Ovary (tissue), 7 donors: ENCODE measurements at regions not wholly inside any gene's neighbourhood (a gene's known extent, or its start where the extent isn't known, plus 50 kb on each side); places are given as distances from the start of the nearest gene placed in this dataset.

Source experiments
- DNase-seq, 5 donors: peaks; one replicate each; pipeline ENCODE4 v3.0.0-alpha.2; 2019 to 2020
- H3K27ac ChIP-seq, 2 donors: fragments of 200-600 bp; one replicate each; pipeline versions ENCODE4 v1.5.1 to v1.8.0; 2019 to 2022
- H3K27me3 ChIP-seq: fragments of 200-600 bp; one replicate; pipeline ENCODE4 v1.8.0; 2022
- H3K36me3 ChIP-seq: fragments of 200-600 bp; sonication (generic); one replicate; pipeline ENCODE4 v1.5.1; 2019
- H3K4me1 ChIP-seq: one replicate; pipeline ENCODE4 v1.8.1; 2013; ENCODE audit warnings: mild to moderate bottlenecking, moderate library complexity; ENCODE audit not compliant: insufficient read depth
- H3K4me3 ChIP-seq: fragments of 200-600 bp; sonication (generic); one replicate; pipeline ENCODE4 v1.5.1; 2017
- H3K9me3 ChIP-seq, 2 donors: fragments of 200-600 bp in 1 of 2; sonication (generic) in 1 of 2; one replicate each; pipeline versions ENCODE4 v1.5.1 to v1.8.1; 2013 to 2019; ENCODE audit warnings: mild to moderate bottlenecking in 1 of 2, moderate library complexity in 1 of 2
- CTCF ChIP-seq, 3 donors: fragments of 450-650 bp in 2 of 3; fragments of 200-600 bp in 1 of 3; IDR thresholded peaks; one replicate each; pipeline versions ENCODE4 v1.5.1 to v1.8.0; 2016 to 2022; ENCODE audit warnings: antibody characterized with exemption in 3 of 3, mild to moderate bottlenecking in 1 of 3
- EP300 ChIP-seq: sonication (generic); formaldehyde crosslinking; IDR thresholded peaks from one replicate; pipeline ENCODE4 v1.6.1; 2017; ENCODE audit warnings: antibody characterized with exemption
- POLR2A ChIP-seq: fragments of 450-650 bp; IDR thresholded peaks from one replicate; pipeline ENCODE4 v1.6.1; 2017; ENCODE audit warnings: antibody characterized with exemption, mild to moderate bottlenecking, moderate library complexity
- WGBS, 3 donors: extraction: QIAGEN DNeasy Blood & Tissue Kit in 1 of 3; methylation state at CpG; one replicate each; pipeline versions ENCODE4 v1.1.5 to v1.1.7; 2013 to 2017; 5-methylcytosine and 5-hydroxymethylcytosine counted together
- intact Hi-C, 4 donors: fragments of 100-400 bp; cut with DNase I; formaldehyde crosslinking; loops; one replicate each; pipeline versions ENCODE4 v1.11.0 to v1.15.1; 2022 to 2023
- donor health status: DM: no; HTN: no; CAD: no; lungs with moderate emphysema.
- donor health status: DM: no; HTN: no; CAD: no.
- donor health status: Bipolar disorder and iron deficiency.
- donor health status: DM: no; HTN: no; CAD: no.
- donor health status: DM: yes; HTN: yes; CAD: no.

- Histone ChIP-seq H3K4me1 (no peaks in the 10 kb centered on the region), H3K27ac (no peak overlapping the region), H3K9me3 (no peaks in the 10 kb centered on the region), H3K27me3 (no peaks in the 10 kb centered on the region), H3K4me3 (no peak overlapping the region), H3K36me3 (no peaks in the 10 kb centered on the region)
- intact Hi-C loops: no loop called here
- 49 to 70% (median 61%) methylated on average over 3 of the region's 3 CpGs for WGBS, 3 donors
- TF ChIP-seq CTCF (IDR thresholded peaks at IDR 0.05) (no peak), EP300 (no peak), POLR2A (no peak)
- no peak for DNase-seq
Observed at GRCh38 chr3:161444694-161445077, 51.9 kb upstream of the OTOL1 start.

- Histone ChIP-seq H3K27me3 (no peaks in the 10 kb centered on the region), H3K27ac (no peak overlapping the region), H3K9me3 (no peaks in the 10 kb centered on the region), H3K4me1 (no peaks in the 10 kb centered on the region), H3K36me3 (no peaks in the 10 kb centered on the region), H3K4me3 (no peak overlapping the region)
- no peak for DNase-seq
- 85 to 89% (median 88%) methylated on average over 4 of the region's 4 CpGs for WGBS, 3 donors
- intact Hi-C loops: no loop called here
- TF ChIP-seq EP300 (no peak), CTCF (IDR thresholded peaks at IDR 0.05) (no peak), POLR2A (no peak)
Observed at GRCh38 chr3:161443921-161444693, 52.5 kb upstream of the OTOL1 start.

GRCh38 chr3:161430307-161430706 is 59.0 kb upstream of the SPTSSB start:
- Histone ChIP-seq H3K9me3 (no peaks in the 10 kb centered on the region), H3K4me1 (no peaks in the 10 kb centered on the region), H3K27me3 (no peaks in the 10 kb centered on the region), H3K4me3 (no peak overlapping the region), H3K36me3 (no peaks in the 10 kb centered on the region), H3K27ac (no peak overlapping the region)
- intact Hi-C loops: no loop called here
- no peak for DNase-seq
- 86 to 87% (median 86%) methylated on average over 4 of the region's 4 CpGs for WGBS, 3 donors
- TF ChIP-seq CTCF (IDR thresholded peaks at IDR 0.05) (no peak), POLR2A (no peak), EP300 (no peak)

- H3K4me1 ChIP-seq: no peaks in the 10 kb centered on the region
- intact Hi-C loops: loop anchor here in 2 of 4 donors (10.0 kb wide), 2 partner anchors 723 to 733 kb away; no protein-coding TSS in a partner anchor
- no peak overlapping the region for H3K4me3 ChIP-seq
- TF ChIP-seq CTCF (IDR thresholded peaks at IDR 0.05) (no peak), EP300 (no peak)
- no peaks in the 10 kb centered on the region for H3K27me3 ChIP-seq
- DNase-seq: no peak
- H3K36me3 ChIP-seq: no peaks in the 10 kb centered on the region
- H3K9me3 ChIP-seq: no peaks in the 10 kb centered on the region
- WGBS, 3 donors: 30 to 46% (median 31%) methylated on average over 1 of the region's 1 CpG
- no peak overlapping the region for H3K27ac ChIP-seq
Observed at GRCh38 chr3:161427347-161427746, 56.0 kb upstream of the SPTSSB start.
